ENCODE measurements at regions not wholly inside any gene's neighbourhood (a gene's known extent, or its start where the extent isn't known, plus 50 kb on each side); places are given as distances from the start of the nearest gene placed in this dataset.

- no peak for DNase-seq (ENCODE audit: low read depth, low spot score)
- ChIA-PET POLR2A (no interaction called here), CTCF (no interaction called here)
- Histone ChIP-seq H3K27ac (ENCODE audit: low read depth, low read length) (no peak overlapping the region), H3K27me3 (ENCODE audit: control insufficient read depth, insufficient read depth, low read length) (no peaks in the 10 kb centered on the region), H3K4me3 (ENCODE audit: low read depth, low read length) (no peak overlapping the region), H3K9me3 (ENCODE audit: control insufficient read depth, insufficient read depth, low read length) (peaks cover 10% of the 10 kb centered on the region; the same call in 1 of the 2 replicates)
- TF ChIP-seq, protein P1, sequence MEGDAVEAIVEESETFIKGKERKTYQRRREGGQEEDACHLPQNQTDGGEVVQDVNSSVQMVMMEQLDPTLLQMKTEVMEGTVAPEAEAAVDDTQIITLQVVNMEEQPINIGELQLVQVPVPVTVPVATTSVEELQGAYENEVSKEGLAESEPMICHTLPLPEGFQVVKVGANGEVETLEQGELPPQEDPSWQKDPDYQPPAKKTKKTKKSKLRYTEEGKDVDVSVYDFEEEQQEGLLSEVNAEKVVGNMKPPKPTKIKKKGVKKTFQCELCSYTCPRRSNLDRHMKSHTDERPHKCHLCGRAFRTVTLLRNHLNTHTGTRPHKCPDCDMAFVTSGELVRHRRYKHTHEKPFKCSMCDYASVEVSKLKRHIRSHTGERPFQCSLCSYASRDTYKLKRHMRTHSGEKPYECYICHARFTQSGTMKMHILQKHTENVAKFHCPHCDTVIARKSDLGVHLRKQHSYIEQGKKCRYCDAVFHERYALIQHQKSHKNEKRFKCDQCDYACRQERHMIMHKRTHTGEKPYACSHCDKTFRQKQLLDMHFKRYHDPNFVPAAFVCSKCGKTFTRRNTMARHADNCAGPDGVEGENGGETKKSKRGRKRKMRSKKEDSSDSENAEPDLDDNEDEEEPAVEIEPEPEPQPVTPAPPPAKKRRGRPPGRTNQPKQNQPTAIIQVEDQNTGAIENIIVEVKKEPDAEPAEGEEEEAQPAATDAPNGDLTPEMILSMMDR (IDR thresholded peaks at IDR 0.05; ENCODE audit: low read depth, low read length), result no peak
Observed at GRCh38 chr10:123331438-123331837, 177.2 kb downstream of the BUB3 start.

- POLR2A ChIA-PET, result no interaction called here
- Histone ChIP-seq H3K27me3 (ENCODE audit: control insufficient read depth, insufficient read depth, low read length) (no peaks in the 10 kb centered on the region), H3K4me3 (ENCODE audit: low read depth, low read length) (no peak overlapping the region), H3K27ac (ENCODE audit: low read depth, low read length) (no peak overlapping the region), H3K9me3 (ENCODE audit: control insufficient read depth, insufficient read depth, low read length) (peaks cover 58% of the 10 kb centered on the region)
- TF ChIP-seq, protein P1 (IDR thresholded peaks at IDR 0.05; ENCODE audit: low read depth, low read length), result no peak
- no peak for DNase-seq (ENCODE audit: low read depth, low spot score)
- CTCF ChIA-PET, result no interaction called here
Observed at GRCh38 chr10:123346581-123346980, 192.4 kb downstream of the BUB3 start.

GRCh38 chr10:123348691-123349572 lies 194.7 kb downstream of the BUB3 start:
- ChIA-PET CTCF (no interaction called here), POLR2A (no interaction called here)
- H3K9me3 ChIP-seq (ENCODE audit: control insufficient read depth, insufficient read depth, low read length), result peaks cover 67% of the 10 kb centered on the region
- H3K27ac ChIP-seq (ENCODE audit: low read depth, low read length), result no peak overlapping the region
- H3K4me3 ChIP-seq (ENCODE audit: low read depth, low read length), result no peak overlapping the region
- DNase-seq (ENCODE audit: low read depth, low spot score), result no peak
- TF ChIP-seq, protein P1 (IDR thresholded peaks at IDR 0.05; ENCODE audit: low read depth, low read length), result no peak
- H3K27me3 ChIP-seq (ENCODE audit: control insufficient read depth, insufficient read depth, low read length), result no peaks in the 10 kb centered on the region

DNA sequence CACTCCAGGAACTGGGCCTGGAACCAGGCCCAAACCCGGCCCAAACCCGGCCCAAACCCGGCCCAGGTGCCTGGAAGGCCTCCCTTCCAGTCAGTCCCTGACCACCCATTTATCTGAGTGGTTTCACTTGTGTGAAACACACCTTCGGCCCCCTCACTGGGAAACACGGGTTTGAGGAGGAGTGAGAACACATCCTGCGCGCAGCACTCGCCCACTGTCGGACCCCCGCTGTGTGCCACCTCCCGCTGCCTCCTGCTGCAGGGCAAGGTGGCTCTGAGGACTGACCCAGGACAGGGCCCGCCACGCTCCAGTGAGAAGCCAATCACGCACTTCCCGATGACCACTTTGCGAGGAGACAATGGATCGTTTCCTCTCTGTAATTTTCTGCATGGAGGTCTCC lies 197.5 kb downstream of the BUB3 start:
- TF ChIP-seq, protein P1 (IDR thresholded peaks at IDR 0.05; ENCODE audit: low read depth, low read length), result no peak
- no peak overlapping the region for H3K4me3 ChIP-seq (ENCODE audit: low read depth, low read length)
- POLR2A ChIA-PET, result no interaction called here

DNA sequence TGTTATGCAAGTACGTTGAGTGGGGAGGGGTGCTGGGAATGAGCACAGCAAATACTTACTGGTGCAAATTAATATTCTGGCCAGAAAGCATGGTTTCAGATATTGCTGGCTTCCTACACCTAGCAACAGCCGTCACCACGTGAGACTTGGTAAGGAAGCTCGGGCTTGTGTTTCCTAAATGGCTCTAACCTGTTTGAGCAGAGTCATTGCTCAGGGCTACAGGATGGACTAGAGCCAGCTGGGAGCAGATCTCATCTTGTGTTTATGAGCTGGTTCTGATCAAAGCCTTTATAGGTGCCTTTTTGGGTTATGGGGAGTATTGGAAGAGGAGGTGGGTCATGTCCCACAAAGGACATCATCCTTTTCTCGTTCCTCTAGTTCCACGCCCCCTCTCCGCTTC lies 200.3 kb downstream of the BUB3 start:
- H3K9me3 ChIP-seq (ENCODE audit: control insufficient read depth, insufficient read depth, low read length), result peaks cover 70% of the 10 kb centered on the region
- TF ChIP-seq, protein P1 (IDR thresholded peaks at IDR 0.05; ENCODE audit: low read depth, low read length), result no peak
- H3K4me3 ChIP-seq (ENCODE audit: low read depth, low read length), result no peak overlapping the region
- CTCF ChIA-PET, result no interaction called here
- POLR2A ChIA-PET, result no interaction called here
- no peak for DNase-seq (ENCODE audit: low read depth, low spot score)
- H3K27ac ChIP-seq (ENCODE audit: low read depth, low read length), result no peak overlapping the region
- H3K27me3 ChIP-seq (ENCODE audit: control insufficient read depth, insufficient read depth, low read length), result no peaks in the 10 kb centered on the region

More for the DNA sequence above, 197.5 kb downstream of the BUB3 start:
- CTCF ChIA-PET, result no interaction called here
- H3K9me3 ChIP-seq (ENCODE audit: control insufficient read depth, insufficient read depth, low read length), result peaks cover 71% of the 10 kb centered on the region
- H3K27ac ChIP-seq (ENCODE audit: low read depth, low read length), result no peak overlapping the region
- DNase-seq (ENCODE audit: low read depth, low spot score), result no peak
- H3K27me3 ChIP-seq (ENCODE audit: control insufficient read depth, insufficient read depth, low read length), result no peaks in the 10 kb centered on the region

All from AG04450 (cell line).